BLaER1 treated with 17β-estradiol and CSF1 and Interleukin-3, amounts not matched to agents 10 nM and 100 nM (cell line): ENCODE measurements at regions not wholly inside any gene's neighbourhood (a gene's known extent, or its start where the extent isn't known, plus 50 kb on each side); places are given as distances from the start of the nearest gene placed in this dataset.

Experiments
- H3K27ac ChIP-seq, 11 experiments: shearing (Covaris generic); formaldehyde crosslinking; 2 replicates each; pipeline ENCODE4 v1.8.1; 2022
- H3K27me3 ChIP-seq, 11 experiments: shearing (Covaris generic); formaldehyde crosslinking; 2 replicates each; pipeline ENCODE4 v1.8.1; 2022
- H3K36me3 ChIP-seq, 11 experiments: shearing (Covaris generic); formaldehyde crosslinking; 2 replicates each; pipeline ENCODE4 v1.8.1; 2022
- H3K4me1 ChIP-seq, 10 experiments: shearing (Covaris generic); formaldehyde crosslinking; 2 replicates each; pipeline ENCODE4 v1.8.1; 2022
- H3K4me2 ChIP-seq, 11 experiments: shearing (Covaris generic); formaldehyde crosslinking; 2 replicates each; pipeline ENCODE4 v1.8.1; 2022
- H3K4me3 ChIP-seq, 10 experiments: shearing (Covaris generic); formaldehyde crosslinking; 2 replicates each; pipeline ENCODE4 v1.8.1; 2022
- H3K9ac ChIP-seq, 11 experiments: shearing (Covaris generic); formaldehyde crosslinking; 2 replicates each; pipeline ENCODE4 v1.8.1; 2022
- H3K9me3 ChIP-seq, 11 experiments: shearing (Covaris generic); formaldehyde crosslinking; replicated peaks in 1 of 11; 2 replicates each; pipeline ENCODE4 v1.8.1; 2022
- H4K20me1 ChIP-seq, 11 experiments: shearing (Covaris generic); formaldehyde crosslinking; 2 replicates each; pipeline ENCODE4 v1.8.1; 2022
- Cebpa-rat ChIP-seq, 11 experiments: shearing (Covaris generic); IDR thresholded peaks; 2 replicates each; pipeline ENCODE4 v1.8.1; 2022

- H3K36me3 ChIP-seq = no peaks in the 10 kb centered on the region
- H3K4me3 ChIP-seq = no peak overlapping the region
- no peak overlapping the region for H3K27ac ChIP-seq
- H3K27me3 ChIP-seq = no peaks in the 10 kb centered on the region
- peaks cover 0 to 5% (median 0%) of the 10 kb centered on the region in 10 experiments; a peak in 4 of 20 replicates for H3K4me1 ChIP-seq
- H3K9me3 ChIP-seq = no peaks in the 10 kb centered on the region
- no peaks in the 10 kb centered on the region for H4K20me1 ChIP-seq
- H3K4me2 ChIP-seq = no peak overlapping the region
- no peak for TF ChIP-seq Cebpa-rat (IDR thresholded peaks at IDR 0.05)
- H3K9ac ChIP-seq = no peak overlapping the region
These were observed 432.7 kb downstream of the ZNF521 start for GRCh38 chr18:24919181-24919797.

- H3K36me3 ChIP-seq = no peaks in the 10 kb centered on the region
- H3K4me3 ChIP-seq = no peak overlapping the region
- H3K9me3 ChIP-seq = no peaks in the 10 kb centered on the region
- H4K20me1 ChIP-seq = no peaks in the 10 kb centered on the region
- H3K27ac ChIP-seq = no peak overlapping the region
- peaks cover 0 to 5% (median 0%) of the 10 kb centered on the region in 10 experiments; a peak in 4 of 20 replicates for H3K4me1 ChIP-seq
- no peaks in the 10 kb centered on the region for H3K27me3 ChIP-seq
- H3K4me2 ChIP-seq = peak overlapping the region in 1 of 11 experiments; percentile 3; a peak in 1 of 22 replicates
- H3K9ac ChIP-seq = no peak overlapping the region
- TF ChIP-seq Cebpa-rat (IDR thresholded peaks at IDR 0.05) = no peak
These were observed 429.5 kb downstream of the ZNF521 start for GRCh38 chr18:24922491-24922890.

- no peaks in the 10 kb centered on the region for H3K27me3 ChIP-seq
- H3K9me3 ChIP-seq = no peaks in the 10 kb centered on the region
- H3K4me2 ChIP-seq = no peak overlapping the region
- no peaks in the 10 kb centered on the region for H3K36me3 ChIP-seq
- H3K27ac ChIP-seq = no peak overlapping the region
- peaks cover 0 to 7% (median 0%) of the 10 kb centered on the region in 10 experiments; a peak in 5 of 20 replicates for H3K4me1 ChIP-seq
- no peak overlapping the region for H3K9ac ChIP-seq
- no peaks in the 10 kb centered on the region for H4K20me1 ChIP-seq
- no peak overlapping the region for H3K4me3 ChIP-seq
- no peak for TF ChIP-seq Cebpa-rat (IDR thresholded peaks at IDR 0.05)
These were observed 428.8 kb downstream of the ZNF521 start for GRCh38 chr18:24923138-24923537.

- Histone ChIP-seq H3K4me2 (no peak overlapping the region), H3K27ac (no peak overlapping the region), H3K9me3 (no peaks in the 10 kb centered on the region), H3K4me3 (no peak overlapping the region), H3K36me3 (no peaks in the 10 kb centered on the region), H4K20me1 (no peaks in the 10 kb centered on the region), H3K4me1 (peaks cover 0 to 15% (median 0%) of the 10 kb centered on the region in 10 experiments; a peak in 6 of 20 replicates), H3K9ac (no peak overlapping the region), H3K27me3 (no peaks in the 10 kb centered on the region)
- TF ChIP-seq Cebpa-rat (IDR thresholded peaks at IDR 0.05) = no peak
These were observed 427.8 kb downstream of the ZNF521 start for GRCh38 chr18:24924066-24924716.

- Histone ChIP-seq H3K4me1 (peaks cover 0 to 15% (median 0%) of the 10 kb centered on the region in 10 experiments; a peak in 6 of 20 replicates), H3K9ac (no peak overlapping the region), H3K4me3 (no peak overlapping the region), H3K9me3 (no peaks in the 10 kb centered on the region), H4K20me1 (no peaks in the 10 kb centered on the region), H3K27me3 (no peaks in the 10 kb centered on the region), H3K27ac (no peak overlapping the region), H3K4me2 (no peak overlapping the region), H3K36me3 (no peaks in the 10 kb centered on the region)
- no peak for TF ChIP-seq Cebpa-rat (IDR thresholded peaks at IDR 0.05)
These were observed 425.3 kb downstream of the ZNF521 start for GRCh38 chr18:24926649-24927048.

GRCh38 chr18:24928301-24928878 lies 423.6 kb downstream of the ZNF521 start:
- H3K9ac ChIP-seq = no peak overlapping the region
- no peak overlapping the region for H3K27ac ChIP-seq
- H3K27me3 ChIP-seq = no peaks in the 10 kb centered on the region
- peak overlapping the region in 5 of 11 experiments; percentile 6 to 18 (median 13); a peak in 4 of 22 replicates for H3K4me2 ChIP-seq
- H3K4me1 ChIP-seq = peaks cover 0 to 10% (median 0%) of the 10 kb centered on the region in 10 experiments; a peak in 6 of 20 replicates
- H3K4me3 ChIP-seq = no peak overlapping the region
- no peak for TF ChIP-seq Cebpa-rat (IDR thresholded peaks at IDR 0.05)
- H4K20me1 ChIP-seq = no peaks in the 10 kb centered on the region
- H3K9me3 ChIP-seq = no peaks in the 10 kb centered on the region
- no peaks in the 10 kb centered on the region for H3K36me3 ChIP-seq

GRCh38 chr18:24930478-24930877 lies 421.5 kb downstream of the ZNF521 start:
- no peaks in the 10 kb centered on the region for H4K20me1 ChIP-seq
- H3K27me3 ChIP-seq = no peaks in the 10 kb centered on the region
- H3K27ac ChIP-seq = no peak overlapping the region
- no peak overlapping the region for H3K4me2 ChIP-seq
- no peak overlapping the region for H3K4me3 ChIP-seq
- no peak for TF ChIP-seq Cebpa-rat (IDR thresholded peaks at IDR 0.05)
- peaks cover 0 to 14% (median 3%) of the 10 kb centered on the region in 10 experiments; a peak in 6 of 20 replicates for H3K4me1 ChIP-seq
- H3K9ac ChIP-seq = no peak overlapping the region
- H3K9me3 ChIP-seq = no peaks in the 10 kb centered on the region
- no peaks in the 10 kb centered on the region for H3K36me3 ChIP-seq

- Histone ChIP-seq H3K4me1 (peaks cover 0 to 16% (median 4%) of the 10 kb centered on the region in 10 experiments; a peak in 9 of 20 replicates), H3K4me3 (no peak overlapping the region), H3K4me2 (no peak overlapping the region), H3K9me3 (no peaks in the 10 kb centered on the region), H3K27ac (no peak overlapping the region), H3K27me3 (no peaks in the 10 kb centered on the region), H3K36me3 (no peaks in the 10 kb centered on the region), H4K20me1 (no peaks in the 10 kb centered on the region), H3K9ac (no peak overlapping the region)
- TF ChIP-seq Cebpa-rat (IDR thresholded peaks at IDR 0.05) = no peak
These were observed 421.0 kb downstream of the ZNF521 start for GRCh38 chr18:24930971-24931370.

GRCh38 chr18:24933345-24933744 lies 418.6 kb downstream of the ZNF521 start:
- no peak overlapping the region for H3K9ac ChIP-seq
- H3K9me3 ChIP-seq = no peaks in the 10 kb centered on the region
- H3K27ac ChIP-seq = no peak overlapping the region
- H3K4me2 ChIP-seq = no peak overlapping the region
- TF ChIP-seq Cebpa-rat (IDR thresholded peaks at IDR 0.05) = no peak
- no peak overlapping the region for H3K4me3 ChIP-seq
- H3K36me3 ChIP-seq = no peaks in the 10 kb centered on the region
- H4K20me1 ChIP-seq = no peaks in the 10 kb centered on the region
- H3K27me3 ChIP-seq = no peaks in the 10 kb centered on the region
- peaks cover 0 to 18% (median 10%) of the 10 kb centered on the region in 10 experiments; a peak in 11 of 20 replicates for H3K4me1 ChIP-seq
